Superior temporal gyrus (tissue), 1 donor: ENCODE measurements at regions not wholly inside any gene's neighbourhood (a gene's known extent, or its start where the extent isn't known, plus 50 kb on each side); places are given as distances from the start of the nearest gene placed in this dataset.

Experiments used
- DNase-seq: peaks from one replicate; pipeline ENCODE4 v3.0.0-alpha.2; 2016; ENCODE audit errors: extremely low spot score

DNA sequence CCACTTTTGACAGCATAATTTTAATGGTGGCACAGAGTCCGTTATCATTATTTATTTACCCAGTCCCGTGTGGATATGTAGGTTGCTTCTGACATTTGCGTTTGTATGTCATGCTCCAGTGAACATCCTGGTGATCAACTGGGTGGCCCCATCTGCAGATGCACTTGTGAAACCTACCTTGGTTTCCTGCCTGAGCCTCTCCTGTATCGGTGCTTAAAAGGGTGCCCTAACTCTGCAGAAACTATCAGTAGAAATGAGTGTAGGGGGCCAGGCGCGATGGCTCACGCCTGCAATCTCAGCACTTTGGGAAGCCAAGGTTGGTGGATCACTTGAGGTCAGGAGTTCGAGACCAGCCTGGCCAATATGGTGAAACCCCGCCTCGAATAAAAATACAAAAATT lies 92.1 kb upstream of the IER5L start:
- no peak for DNase-seq

GRCh38 chr9:129267141-129267540 lies 89.1 kb upstream of the IER5L start:
- DNase-seq: no peak

GRCh38 chr9:129266536-129266935 lies 88.5 kb upstream of the IER5L start:
- DNase-seq: no peak

GRCh38 chr9:129264388-129264787 lies 86.3 kb upstream of the IER5L start:
- no peak for DNase-seq

- DNase-seq: no peak
Measured at GRCh38 chr9:129263836-129264235, 85.8 kb upstream of the IER5L start.

DNA sequence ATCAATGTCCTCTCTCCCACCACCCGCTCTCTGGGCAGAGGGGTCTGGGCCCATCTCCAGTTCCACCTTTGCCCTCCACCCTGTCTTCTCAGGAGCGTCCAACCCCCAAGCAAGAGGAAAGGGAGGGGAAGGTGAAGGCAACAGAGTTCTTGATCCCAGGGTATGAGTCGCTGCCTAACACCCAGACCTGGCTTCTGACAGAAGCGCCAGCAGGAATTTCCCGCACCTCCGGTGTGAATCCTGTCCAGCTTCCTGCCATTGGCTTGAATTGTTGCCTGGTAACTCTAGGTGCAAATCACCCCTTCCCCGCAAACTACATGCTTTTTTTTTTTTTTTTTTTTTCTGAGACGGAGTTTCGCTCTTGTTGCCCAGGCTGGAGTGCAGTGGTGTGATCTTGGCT lies 84.2 kb upstream of the IER5L start:
- no peak for DNase-seq

- peak; percentile 55 for DNase-seq
Measured at GRCh38 chr9:129259375-129259774, 81.3 kb upstream of the IER5L start.

GRCh38 chr9:129258823-129259301 lies 80.8 kb upstream of the IER5L start:
- no peak for DNase-seq

- DNase-seq: peak; percentile 86
Measured at GRCh38 chr9:129258124-129258822, 80.2 kb upstream of the IER5L start.

DNA sequence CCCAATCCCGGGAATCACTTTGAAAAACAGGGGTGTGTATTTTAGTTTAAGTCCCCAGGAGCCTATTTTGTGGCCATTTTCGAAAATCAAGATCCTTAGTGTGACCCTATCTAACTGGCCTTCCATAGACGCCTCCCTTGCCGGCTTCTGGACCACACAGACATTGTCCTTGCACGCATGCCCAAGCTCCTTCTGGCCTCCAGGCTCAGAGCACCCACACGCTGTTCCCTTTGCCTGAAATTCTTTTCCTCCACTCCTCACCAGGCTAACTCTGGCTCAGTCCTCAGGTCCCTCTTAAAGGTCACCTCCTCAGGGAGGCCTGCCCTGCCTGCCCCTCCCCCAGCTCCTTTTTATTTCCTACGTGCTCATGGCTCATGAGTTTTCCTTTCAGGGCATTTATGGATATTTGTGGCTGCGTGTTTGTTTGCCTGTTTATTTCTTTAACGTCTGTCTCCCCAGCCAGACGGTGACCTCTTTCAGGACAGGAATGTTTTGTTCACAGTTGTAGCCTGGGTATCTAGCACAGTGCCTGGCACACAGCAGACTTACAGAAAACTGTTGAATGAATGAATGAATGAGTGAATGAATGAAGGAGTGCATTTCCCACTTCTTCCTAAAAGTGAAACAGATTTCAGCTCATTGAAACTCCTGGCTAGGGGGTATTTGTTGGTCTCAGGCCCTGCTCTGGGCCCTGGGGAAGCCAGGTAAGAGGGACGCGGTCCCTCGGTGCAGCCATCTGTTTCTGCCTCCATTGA lies 79.1 kb upstream of the IER5L start:
- DNase-seq: no peak

GRCh38 chr9:129254566-129255287 lies 76.7 kb upstream of the IER5L start:
- DNase-seq: no peak

DNA sequence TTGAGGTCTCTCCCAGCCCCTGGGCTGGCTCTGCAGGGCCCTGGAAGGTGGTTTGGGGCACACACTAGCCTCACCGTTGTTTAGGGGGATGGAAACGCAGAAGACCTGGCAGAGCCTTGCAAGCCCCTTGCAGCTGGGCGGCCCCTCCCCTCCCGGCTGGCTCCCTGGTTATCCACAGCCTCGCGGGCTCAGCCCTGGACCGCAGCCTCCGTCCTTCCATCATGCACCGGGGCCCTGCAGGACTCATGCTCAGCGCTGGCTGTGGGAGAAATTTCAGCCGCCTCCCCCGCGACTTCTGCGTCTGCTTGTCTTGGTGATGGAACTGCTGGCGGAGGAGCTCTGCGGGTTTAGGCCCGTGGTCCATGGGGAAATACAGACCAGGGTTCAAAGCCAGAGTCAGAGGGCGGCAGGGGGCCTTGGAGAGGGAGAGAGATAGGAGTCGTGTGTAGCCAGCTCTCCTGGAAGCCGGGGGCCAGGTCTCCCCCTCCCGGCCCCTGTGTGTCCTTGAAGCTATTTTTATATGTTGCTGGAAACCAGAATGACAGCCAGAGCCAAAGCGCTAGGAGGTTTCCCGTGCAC lies 75.8 kb upstream of the IER5L start:
- DNase-seq: peak; percentile 60

DNA sequence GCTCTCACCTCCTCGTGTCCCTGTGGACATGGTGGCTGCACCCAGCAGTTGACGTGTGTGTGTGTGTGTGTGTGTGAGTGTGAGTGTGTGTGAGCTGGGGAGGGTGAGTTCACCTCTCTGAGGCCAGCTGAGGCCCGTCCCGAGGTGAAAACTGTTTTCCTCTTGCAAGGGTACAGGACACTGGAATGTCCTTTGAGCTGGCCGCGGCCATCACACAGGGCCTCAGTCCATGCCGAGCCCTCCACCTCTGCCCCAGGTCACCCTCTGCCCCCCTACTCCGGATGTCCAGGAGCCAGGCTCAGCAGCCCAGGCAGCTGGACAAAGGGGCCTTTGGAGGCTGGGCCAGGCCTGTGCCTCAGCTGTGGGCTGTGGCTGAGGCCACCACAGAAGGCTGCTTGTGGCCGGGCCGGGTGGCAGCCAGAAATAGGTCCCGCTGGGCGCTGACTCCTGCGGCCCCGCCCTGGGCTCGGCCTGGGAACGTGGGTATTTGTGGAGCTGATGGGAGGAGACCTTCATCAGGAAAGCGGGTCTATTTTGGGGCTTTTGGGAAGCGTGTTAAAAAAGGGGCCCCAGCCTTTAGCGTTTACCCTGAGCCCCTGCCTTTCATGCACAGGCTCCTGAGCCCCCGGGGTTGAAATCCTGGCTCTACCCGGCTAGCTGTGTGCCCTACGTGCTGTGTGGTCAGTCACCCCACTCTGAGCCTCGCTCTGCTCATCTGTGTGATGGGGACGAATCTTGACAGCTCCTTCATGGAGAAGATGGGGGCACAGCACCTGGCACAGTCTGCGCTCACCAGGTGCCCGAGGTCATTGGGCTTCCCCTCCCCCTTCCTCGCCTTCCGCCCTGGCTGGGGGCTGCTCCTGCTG lies 75.1 kb upstream of the IER5L start:
- DNase-seq: peak; percentile 69

DNA sequence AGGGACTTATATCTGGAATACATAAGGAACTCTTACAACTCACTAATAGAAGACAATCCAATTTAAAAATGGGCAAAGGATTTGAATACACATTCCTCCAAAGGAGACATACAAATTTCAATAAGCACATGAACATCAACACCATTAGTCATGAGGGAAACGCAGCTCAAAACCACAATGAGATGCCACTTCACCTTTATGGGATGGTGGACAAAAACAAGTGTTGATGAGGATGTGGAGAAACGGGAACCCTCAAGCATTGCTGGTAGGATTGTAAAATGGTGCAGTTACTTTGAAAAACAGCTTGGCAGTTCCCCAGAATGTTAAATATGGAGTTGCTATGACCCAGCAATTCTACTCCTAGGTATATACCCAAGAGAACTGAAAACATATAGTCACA lies 72.7 kb upstream of the IER5L start:
- no peak for DNase-seq

- no peak for DNase-seq
Measured at GRCh38 chr9:129247285-129248153, 69.5 kb upstream of the IER5L start.

DNA sequence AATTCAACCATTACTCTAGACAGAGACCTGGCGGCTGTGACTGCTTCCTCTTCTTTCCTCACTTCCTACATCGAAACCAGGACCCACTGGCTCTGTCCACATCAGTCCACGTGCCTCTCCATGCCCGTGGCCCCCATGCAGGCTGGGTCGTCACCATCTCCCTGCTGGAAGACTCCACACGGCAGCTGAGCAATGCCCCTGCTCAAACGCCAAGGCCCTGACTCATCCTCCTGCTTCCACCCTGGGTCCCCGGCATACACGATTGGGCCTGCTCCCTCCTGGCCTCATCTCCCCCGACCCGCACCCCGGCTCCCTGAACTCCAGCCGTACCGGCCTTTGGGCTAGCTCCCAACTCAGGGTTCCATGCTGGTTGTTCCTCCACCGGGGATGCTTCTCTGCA lies 67.2 kb upstream of the IER5L start:
- DNase-seq: no peak

- no peak for DNase-seq
Measured at GRCh38 chr9:129242971-129243561, 65.0 kb upstream of the IER5L start.

DNA sequence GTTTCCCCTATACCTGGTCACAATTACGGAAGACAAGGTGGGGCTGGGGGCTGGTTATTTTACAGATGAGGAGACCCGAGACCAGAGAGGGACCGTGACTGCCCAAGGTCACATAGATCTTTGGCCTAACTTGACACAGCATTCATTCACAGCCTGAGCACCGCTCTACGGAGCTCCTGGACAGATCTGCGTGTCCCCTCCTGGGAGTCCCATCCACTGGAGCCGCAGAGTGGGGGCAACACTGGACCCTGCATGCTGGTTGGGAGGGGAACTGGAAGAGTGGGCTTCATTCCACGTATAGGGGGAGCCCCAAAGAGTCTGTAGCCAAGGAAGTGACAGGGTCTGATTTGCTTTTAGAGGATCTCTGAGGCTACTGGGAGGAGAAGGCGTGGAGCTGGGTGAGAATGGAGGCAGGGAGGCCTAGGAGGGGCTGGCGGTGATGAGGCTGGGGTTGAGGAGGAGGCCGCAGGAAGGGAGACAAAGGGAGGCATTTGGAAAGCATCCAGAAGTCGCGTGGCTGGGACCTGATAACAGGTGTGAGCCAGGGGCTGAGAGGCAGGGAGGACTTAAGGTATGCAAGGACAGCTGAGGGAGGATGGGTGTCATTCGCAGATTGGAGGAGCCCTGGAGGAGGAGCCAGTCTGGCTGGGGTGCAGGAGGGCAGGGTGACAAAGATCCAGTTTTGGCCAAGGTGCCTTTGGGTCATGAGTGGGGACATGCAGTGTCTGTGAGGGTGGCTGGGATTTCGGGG lies 64.3 kb upstream of the IER5L start:
- DNase-seq: no peak

GRCh38 chr9:129241725-129242124 lies 63.7 kb upstream of the IER5L start:
- DNase-seq: no peak
